GM19455 (cell line): ENCODE measurements at regions not wholly inside any gene's neighbourhood (a gene's known extent, or its start where the extent isn't known, plus 50 kb on each side); places are given as distances from the start of the nearest gene placed in this dataset.

Experiments
- ATAC-seq: cut with Tn5 transposase; IDR thresholded peaks from one replicate; pipeline ENCODE4 v1.9.1; 2021; ENCODE audit not compliant: unreplicated experiment

GRCh38 chr13:29934531-29935308 lies 84.3 kb upstream of the UBL3 start:
- no peak for ATAC-seq

- ATAC-seq = no peak
These were observed 83.0 kb upstream of the UBL3 start for GRCh38 chr13:29933401-29933800.

GRCh38 chr13:29931696-29932095 lies 81.3 kb upstream of the UBL3 start:
- ATAC-seq = no peak

- ATAC-seq = no peak
These were observed 78.8 kb upstream of the UBL3 start for GRCh38 chr13:29929062-29929847.

GRCh38 chr13:29926098-29926476 lies 75.7 kb upstream of the UBL3 start:
- ATAC-seq = no peak

GRCh38 chr13:29925457-29926097 lies 75.2 kb upstream of the UBL3 start:
- ATAC-seq = no peak

GRCh38 chr13:29924482-29925350 lies 74.3 kb upstream of the UBL3 start:
- ATAC-seq = no peak

GRCh38 chr13:29923554-29924481 lies 73.4 kb upstream of the UBL3 start:
- ATAC-seq = no peak

- ATAC-seq = no peak
These were observed 72.5 kb upstream of the UBL3 start for GRCh38 chr13:29922896-29923295.

- ATAC-seq = no peak
These were observed 71.9 kb upstream of the UBL3 start for GRCh38 chr13:29922281-29922821.

GRCh38 chr13:29921542-29921941 lies 71.1 kb upstream of the UBL3 start:
- no peak for ATAC-seq

- no peak for ATAC-seq
These were observed 69.7 kb upstream of the UBL3 start for GRCh38 chr13:29920025-29920643.

- ATAC-seq = no peak
These were observed 68.4 kb upstream of the UBL3 start for GRCh38 chr13:29918845-29919244.

- no peak for ATAC-seq
These were observed 67.2 kb upstream of the UBL3 start for GRCh38 chr13:29917650-29918049.

GRCh38 chr13:29914581-29914980 lies 64.2 kb upstream of the UBL3 start:
- no peak for ATAC-seq

GRCh38 chr13:29911781-29912418 lies 61.5 kb upstream of the UBL3 start:
- no peak for ATAC-seq

GRCh38 chr13:29909975-29910674 lies 59.7 kb upstream of the UBL3 start:
- no peak for ATAC-seq

GRCh38 chr13:29909081-29909730 lies 58.8 kb upstream of the UBL3 start:
- ATAC-seq = no peak
